GM23338 (cell line): ENCODE measurements at regions not wholly inside any gene's neighbourhood (a gene's known extent, or its start where the extent isn't known, plus 50 kb on each side); places are given as distances from the start of the nearest gene placed in this dataset.

Experiments used
- ATAC-seq: fragments of 200-7000 bp; cut with Tn5 transposase; 3 replicates; pipeline ENCODE4 v1.9.1; 2020
- DNase-seq: peaks from one replicate; pipeline ENCODE4 v3.0.0-alpha.2; 2015; ENCODE audit warnings: low spot score
- H2AFZ ChIP-seq: fragments of 200-600 bp; sonication (generic); 2 replicates; pipeline ENCODE4 v1.8.0; 2016; ENCODE audit warnings: antibody characterized with exemption, mild to moderate bottlenecking, moderate library complexity
- H3F3A ChIP-seq: fragments of 200-600 bp; sonication (generic); replicated peaks from 2 replicates; pipeline ENCODE4 v1.8.0; 2017; ENCODE audit warnings: antibody characterized with exemption, mixed run types, low read depth
- H3K27ac ChIP-seq: fragments of 200-600 bp; sonication (generic); 2 replicates; pipeline ENCODE4 v1.6.1; 2016; ENCODE audit warnings: low read depth
- H3K27me3 ChIP-seq: fragments of 200-600 bp; sonication (generic); 2 replicates; pipeline ENCODE4 v1.8.0; 2016; ENCODE audit warnings: mild to moderate bottlenecking, mixed run types, moderate library complexity; ENCODE audit not compliant: insufficient read depth
- H3K36me3 ChIP-seq: fragments of 200-600 bp; sonication (generic); 2 replicates; pipeline ENCODE4 v1.8.0; 2016; ENCODE audit warnings: mild to moderate bottlenecking; ENCODE audit not compliant: insufficient read depth
- H3K4me1 ChIP-seq: fragments of 200-600 bp; sonication (generic); 2 replicates; pipeline ENCODE4 v1.8.0; 2016; ENCODE audit warnings: mild to moderate bottlenecking, moderate library complexity; ENCODE audit not compliant: insufficient read depth
- H3K4me2 ChIP-seq: fragments of 200-600 bp; sonication (generic); 2 replicates; pipeline ENCODE4 v1.7.1; 2017; ENCODE audit warnings: mixed run types
- H3K4me3 ChIP-seq: fragments of 200-600 bp; sonication (generic); 2 replicates; pipeline ENCODE4 v1.6.1; 2016; ENCODE audit warnings: mixed run types
- H3K79me2 ChIP-seq: fragments of 200-600 bp; sonication (generic); replicated peaks from 2 replicates; pipeline ENCODE4 v1.8.0; 2017; ENCODE audit warnings: mild to moderate bottlenecking; ENCODE audit not compliant: insufficient read depth
- H3K9me2 ChIP-seq: fragments of 200-600 bp; sonication (generic); 2 replicates; pipeline ENCODE4 v1.8.0; 2017; ENCODE audit not compliant: insufficient read depth
- H4K20me1 ChIP-seq: fragments of 200-600 bp; sonication (generic); replicated peaks from 2 replicates; pipeline ENCODE4 v1.8.0; 2017; ENCODE audit warnings: mild to moderate bottlenecking; ENCODE audit not compliant: insufficient read depth
- H3K27ac Mint-ChIP-seq: 2 replicates; pipeline ENCODE4 v1.8.0; 2020; ENCODE audit warnings: inconsistent platforms, mild to moderate bottlenecking, moderate library complexity, mixed read lengths
- H3K27me3 Mint-ChIP-seq: 3 replicates; pipeline ENCODE4 v1.8.0; 2022; ENCODE audit warnings: low read depth, mild to moderate bottlenecking, moderate library complexity, mixed read lengths, inconsistent platforms; ENCODE audit not compliant: insufficient read depth, poor library complexity
- H3K36me3 Mint-ChIP-seq: 3 replicates; pipeline ENCODE4 v1.8.0; 2021; ENCODE audit warnings: low read depth, mild to moderate bottlenecking, inconsistent platforms, moderate library complexity, mixed read lengths
- H3K4me1 Mint-ChIP-seq: 3 replicates; pipeline ENCODE4 v1.8.0; 2020; ENCODE audit warnings: mild to moderate bottlenecking, inconsistent platforms, mixed read lengths
- H3K4me3 Mint-ChIP-seq: 3 replicates; pipeline ENCODE4 v1.8.0; 2021; ENCODE audit warnings: moderate library complexity, mild to moderate bottlenecking, inconsistent platforms, mixed read lengths
- H3K9me3 Mint-ChIP-seq: 3 replicates; pipeline ENCODE4 v1.8.0; 2020; ENCODE audit warnings: moderate library complexity, mild to moderate bottlenecking, inconsistent platforms, mixed read lengths
- EZH2 ChIP-seq: fragments of 200-600 bp; sonication (generic); IDR thresholded peaks from one replicate; pipeline ENCODE4 v1.8.0; 2017; ENCODE audit warnings: antibody characterized with exemption, mild to moderate bottlenecking, low read depth; ENCODE audit not compliant: unreplicated experiment
- JUNB ChIP-seq: IDR thresholded peaks from one replicate; pipeline ENCODE4 v1.6.1; 2016; ENCODE audit warnings: antibody characterized with exemption; ENCODE audit not compliant: unreplicated experiment
- ZNF331 ChIP-seq: fragments of 250-450 bp; sonication (Bioruptor Pico); IDR thresholded peaks from 2 replicates; pipeline ENCODE4 v1.5.0; 2020; ENCODE audit warnings: low read depth, mild to moderate bottlenecking, moderate library complexity
- TF ChIP-seq, protein P1 (sequence below): fragments of 250-450 bp; sonication (Bioruptor Pico); IDR thresholded peaks from 2 replicates; pipeline ENCODE4 v1.5.0; 2020; ENCODE audit warnings: mild to moderate bottlenecking, moderate library complexity
- TF ChIP-seq, protein P2 (sequence below): IDR thresholded peaks from 2 replicates; pipeline ENCODE4 v1.6.1; 2016; ENCODE audit warnings: antibody characterized with exemption
- TF ChIP-seq, protein P3 (sequence below): IDR thresholded peaks from one replicate; pipeline ENCODE4 v1.6.1; 2018; ENCODE audit warnings: antibody characterized with exemption; ENCODE audit not compliant: unreplicated experiment

DNA sequence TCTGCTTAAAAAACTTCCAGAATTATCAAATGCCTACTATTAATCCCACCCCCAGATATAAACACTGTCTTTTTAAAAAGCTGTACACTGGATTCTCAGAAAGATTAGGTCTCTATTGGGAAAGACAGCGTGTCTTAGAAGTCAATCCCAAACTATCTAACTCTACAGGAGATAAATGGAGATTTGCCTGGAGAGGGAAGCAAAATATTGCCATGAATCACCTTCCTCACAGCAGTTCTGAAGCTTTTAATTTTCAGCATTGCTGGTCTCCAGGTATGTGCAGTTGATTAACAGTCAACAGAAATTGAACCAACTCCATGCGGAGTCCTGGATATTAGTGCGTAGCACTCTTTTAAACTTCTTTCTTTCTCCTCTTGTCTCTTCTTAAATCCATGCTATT, 122.2 kb downstream of the DSC3 start (continued):
- TF ChIP-seq, protein P1, sequence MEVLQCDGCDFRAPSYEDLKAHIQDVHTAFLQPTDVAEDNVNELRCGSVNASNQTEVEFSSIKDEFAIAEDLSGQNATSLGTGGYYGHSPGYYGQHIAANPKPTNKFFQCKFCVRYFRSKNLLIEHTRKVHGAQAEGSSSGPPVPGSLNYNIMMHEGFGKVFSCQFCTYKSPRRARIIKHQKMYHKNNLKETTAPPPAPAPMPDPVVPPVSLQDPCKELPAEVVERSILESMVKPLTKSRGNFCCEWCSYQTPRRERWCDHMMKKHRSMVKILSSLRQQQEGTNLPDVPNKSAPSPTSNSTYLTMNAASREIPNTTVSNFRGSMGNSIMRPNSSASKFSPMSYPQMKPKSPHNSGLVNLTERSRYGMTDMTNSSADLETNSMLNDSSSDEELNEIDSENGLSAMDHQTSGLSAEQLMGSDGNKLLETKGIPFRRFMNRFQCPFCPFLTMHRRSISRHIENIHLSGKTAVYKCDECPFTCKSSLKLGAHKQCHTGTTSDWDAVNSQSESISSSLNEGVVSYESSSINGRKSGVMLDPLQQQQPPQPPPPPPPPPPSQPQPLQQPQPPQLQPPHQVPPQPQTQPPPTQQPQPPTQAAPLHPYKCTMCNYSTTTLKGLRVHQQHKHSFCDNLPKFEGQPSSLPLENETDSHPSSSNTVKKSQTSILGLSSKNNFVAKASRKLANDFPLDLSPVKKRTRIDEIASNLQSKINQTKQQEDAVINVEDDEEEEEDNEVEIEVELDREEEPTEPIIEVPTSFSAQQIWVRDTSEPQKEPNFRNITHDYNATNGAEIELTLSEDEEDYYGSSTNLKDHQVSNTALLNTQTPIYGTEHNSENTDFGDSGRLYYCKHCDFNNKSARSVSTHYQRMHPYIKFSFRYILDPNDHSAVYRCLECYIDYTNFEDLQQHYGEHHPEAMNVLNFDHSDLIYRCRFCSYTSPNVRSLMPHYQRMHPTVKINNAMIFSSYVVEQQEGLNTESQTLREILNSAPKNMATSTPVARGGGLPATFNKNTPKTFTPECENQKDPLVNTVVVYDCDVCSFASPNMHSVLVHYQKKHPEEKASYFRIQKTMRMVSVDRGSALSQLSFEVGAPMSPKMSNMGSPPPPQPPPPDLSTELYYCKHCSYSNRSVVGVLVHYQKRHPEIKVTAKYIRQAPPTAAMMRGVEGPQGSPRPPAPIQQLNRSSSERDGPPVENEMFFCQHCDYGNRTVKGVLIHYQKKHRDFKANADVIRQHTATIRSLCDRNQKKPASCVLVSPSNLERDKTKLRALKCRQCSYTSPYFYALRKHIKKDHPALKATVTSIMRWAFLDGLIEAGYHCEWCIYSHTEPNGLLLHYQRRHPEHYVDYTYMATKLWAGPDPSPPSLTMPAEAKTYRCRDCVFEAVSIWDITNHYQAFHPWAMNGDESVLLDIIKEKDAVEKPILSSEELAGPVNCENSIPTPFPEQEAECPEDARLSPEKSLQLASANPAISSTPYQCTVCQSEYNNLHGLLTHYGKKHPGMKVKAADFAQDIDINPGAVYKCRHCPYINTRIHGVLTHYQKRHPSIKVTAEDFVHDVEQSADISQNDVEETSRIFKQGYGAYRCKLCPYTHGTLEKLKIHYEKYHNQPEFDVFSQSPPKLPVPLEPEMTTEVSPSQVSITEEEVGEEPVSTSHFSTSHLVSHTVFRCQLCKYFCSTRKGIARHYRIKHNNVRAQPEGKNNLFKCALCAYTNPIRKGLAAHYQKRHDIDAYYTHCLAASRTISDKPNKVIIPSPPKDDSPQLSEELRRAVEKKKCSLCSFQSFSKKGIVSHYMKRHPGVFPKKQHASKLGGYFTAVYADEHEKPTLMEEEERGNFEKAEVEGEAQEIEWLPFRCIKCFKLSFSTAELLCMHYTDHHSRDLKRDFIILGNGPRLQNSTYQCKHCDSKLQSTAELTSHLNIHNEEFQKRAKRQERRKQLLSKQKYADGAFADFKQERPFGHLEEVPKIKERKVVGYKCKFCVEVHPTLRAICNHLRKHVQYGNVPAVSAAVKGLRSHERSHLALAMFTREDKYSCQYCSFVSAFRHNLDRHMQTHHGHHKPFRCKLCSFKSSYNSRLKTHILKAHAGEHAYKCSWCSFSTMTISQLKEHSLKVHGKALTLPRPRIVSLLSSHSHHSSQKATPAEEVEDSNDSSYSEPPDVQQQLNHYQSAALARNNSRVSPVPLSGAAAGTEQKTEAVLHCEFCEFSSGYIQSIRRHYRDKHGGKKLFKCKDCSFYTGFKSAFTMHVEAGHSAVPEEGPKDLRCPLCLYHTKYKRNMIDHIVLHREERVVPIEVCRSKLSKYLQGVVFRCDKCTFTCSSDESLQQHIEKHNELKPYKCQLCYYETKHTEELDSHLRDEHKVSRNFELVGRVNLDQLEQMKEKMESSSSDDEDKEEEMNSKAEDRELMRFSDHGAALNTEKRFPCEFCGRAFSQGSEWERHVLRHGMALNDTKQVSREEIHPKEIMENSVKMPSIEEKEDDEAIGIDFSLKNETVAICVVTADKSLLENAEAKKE (CRISPR knock-in tag), result no peak
- TF ChIP-seq, protein P2, sequence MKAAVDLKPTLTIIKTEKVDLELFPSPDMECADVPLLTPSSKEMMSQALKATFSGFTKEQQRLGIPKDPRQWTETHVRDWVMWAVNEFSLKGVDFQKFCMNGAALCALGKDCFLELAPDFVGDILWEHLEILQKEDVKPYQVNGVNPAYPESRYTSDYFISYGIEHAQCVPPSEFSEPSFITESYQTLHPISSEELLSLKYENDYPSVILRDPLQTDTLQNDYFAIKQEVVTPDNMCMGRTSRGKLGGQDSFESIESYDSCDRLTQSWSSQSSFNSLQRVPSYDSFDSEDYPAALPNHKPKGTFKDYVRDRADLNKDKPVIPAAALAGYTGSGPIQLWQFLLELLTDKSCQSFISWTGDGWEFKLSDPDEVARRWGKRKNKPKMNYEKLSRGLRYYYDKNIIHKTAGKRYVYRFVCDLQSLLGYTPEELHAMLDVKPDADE, result no peak
- no peak for TF ChIP-seq EZH2

DNA sequence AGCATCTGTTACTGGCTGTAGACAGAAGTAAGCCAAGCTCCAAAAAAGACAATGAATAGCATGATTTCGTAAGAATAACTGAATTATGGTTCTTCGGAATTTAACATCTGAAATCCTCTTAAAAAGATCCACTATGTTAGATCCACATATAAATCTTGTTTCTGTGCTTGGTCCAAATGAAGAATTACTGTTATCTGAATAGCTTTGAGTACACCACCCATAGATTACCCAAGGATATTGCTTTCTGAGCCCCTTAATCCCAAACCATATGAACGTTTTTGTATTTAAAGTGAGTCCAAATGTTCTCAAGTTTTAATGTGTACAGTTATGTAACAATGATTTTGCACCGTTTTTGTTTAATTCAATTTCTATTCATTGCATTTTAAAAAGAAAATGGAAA, 124.9 kb downstream of the DSC3 start:
- Histone ChIP-seq H3K4me1 (no peaks in the 10 kb centered on the region), H3K9me2 (no peaks in the 10 kb centered on the region), H3K36me3 (no peaks in the 10 kb centered on the region), H2AFZ (no peak overlapping the region), H3K27me3 (no peaks in the 10 kb centered on the region), H3K79me2 (no peaks in the 10 kb centered on the region), H4K20me1 (no peaks in the 10 kb centered on the region), H3K4me3 (no peak overlapping the region), H3F3A (no peaks in the 10 kb centered on the region), H3K27ac (no peak overlapping the region), H3K4me2 (no peak overlapping the region)
- DNase-seq (no peak), ATAC-seq (no peak)
- H3K4me1 Mint-ChIP-seq, result no peaks in the 10 kb centered on the region
- no peak overlapping the region for H3K27ac Mint-ChIP-seq
- no peaks in the 10 kb centered on the region for H3K36me3 Mint-ChIP-seq
- no peaks in the 10 kb centered on the region for H3K27me3 Mint-ChIP-seq
- H3K4me3 Mint-ChIP-seq, result no peak overlapping the region
- H3K9me3 Mint-ChIP-seq, result no peaks in the 10 kb centered on the region
- TF ChIP-seq JUNB, result no peak
- TF ChIP-seq, protein P2, result no peak
- TF ChIP-seq, protein P3, sequence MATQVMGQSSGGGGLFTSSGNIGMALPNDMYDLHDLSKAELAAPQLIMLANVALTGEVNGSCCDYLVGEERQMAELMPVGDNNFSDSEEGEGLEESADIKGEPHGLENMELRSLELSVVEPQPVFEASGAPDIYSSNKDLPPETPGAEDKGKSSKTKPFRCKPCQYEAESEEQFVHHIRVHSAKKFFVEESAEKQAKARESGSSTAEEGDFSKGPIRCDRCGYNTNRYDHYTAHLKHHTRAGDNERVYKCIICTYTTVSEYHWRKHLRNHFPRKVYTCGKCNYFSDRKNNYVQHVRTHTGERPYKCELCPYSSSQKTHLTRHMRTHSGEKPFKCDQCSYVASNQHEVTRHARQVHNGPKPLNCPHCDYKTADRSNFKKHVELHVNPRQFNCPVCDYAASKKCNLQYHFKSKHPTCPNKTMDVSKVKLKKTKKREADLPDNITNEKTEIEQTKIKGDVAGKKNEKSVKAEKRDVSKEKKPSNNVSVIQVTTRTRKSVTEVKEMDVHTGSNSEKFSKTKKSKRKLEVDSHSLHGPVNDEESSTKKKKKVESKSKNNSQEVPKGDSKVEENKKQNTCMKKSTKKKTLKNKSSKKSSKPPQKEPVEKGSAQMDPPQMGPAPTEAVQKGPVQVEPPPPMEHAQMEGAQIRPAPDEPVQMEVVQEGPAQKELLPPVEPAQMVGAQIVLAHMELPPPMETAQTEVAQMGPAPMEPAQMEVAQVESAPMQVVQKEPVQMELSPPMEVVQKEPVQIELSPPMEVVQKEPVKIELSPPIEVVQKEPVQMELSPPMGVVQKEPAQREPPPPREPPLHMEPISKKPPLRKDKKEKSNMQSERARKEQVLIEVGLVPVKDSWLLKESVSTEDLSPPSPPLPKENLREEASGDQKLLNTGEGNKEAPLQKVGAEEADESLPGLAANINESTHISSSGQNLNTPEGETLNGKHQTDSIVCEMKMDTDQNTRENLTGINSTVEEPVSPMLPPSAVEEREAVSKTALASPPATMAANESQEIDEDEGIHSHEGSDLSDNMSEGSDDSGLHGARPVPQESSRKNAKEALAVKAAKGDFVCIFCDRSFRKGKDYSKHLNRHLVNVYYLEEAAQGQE, result no peak
- TF ChIP-seq ZNF331 (CRISPR knock-in tag), result no peak
